H1 (cell line): ENCODE measurements at regions not wholly inside any gene's neighbourhood (a gene's known extent, or its start where the extent isn't known, plus 50 kb on each side); places are given as distances from the start of the nearest gene placed in this dataset.

Source experiments
- CTCF ChIA-PET: fragments of 300-600 bp; sonication (Branson Sonifier 250); formaldehyde crosslinking; loops from one replicate; lab custom pipeline; 2021; ENCODE audit not compliant: partially characterized antibody; lab: Charles Lee
- POLR2A ChIA-PET: fragments of 300-600 bp; sonication (Branson Sonifier 250); formaldehyde crosslinking; loops from one replicate; lab custom pipeline; 2021; ENCODE audit warnings: inconsistent platforms; ENCODE audit not compliant: partially characterized antibody; lab: Charles Lee
- DNase-seq, 2 experiments: peaks; one replicate each; pipeline versions ENCODE4 v3.0.0 to v3.0.0-alpha.2; 2010 to 2022; ENCODE audit warnings: low spot score in 2 of 2, low read depth in 1 of 2, mixed read lengths in 1 of 2
- FAIRE-seq: peaks from 2 replicates; lab custom pipeline; 2011; peaks lifted over from hg19 to GRCh38; lab: Jason Lieb, UNC
- H2AFZ ChIP-seq: 2 replicates; pipeline ENCODE4 v1.8.1; 2012; ENCODE audit warnings: low read length, inconsistent platforms
- H2AK5ac ChIP-seq: 2 replicates; pipeline ENCODE4 v1.6.1; 2013; ENCODE audit warnings: low read depth, low read length
- H2BK120ac ChIP-seq: replicated peaks from 2 replicates; pipeline ENCODE3; 2013; ENCODE audit warnings: low read depth, low read length, inconsistent platforms
- H2BK12ac ChIP-seq: 2 replicates; pipeline ENCODE4 v1.6.1; 2013; ENCODE audit warnings: low read depth, low read length
- H2BK15ac ChIP-seq: 2 replicates; pipeline ENCODE4 v1.6.1; 2013; ENCODE audit warnings: low read length
- H2BK20ac ChIP-seq: 2 replicates; pipeline ENCODE4 v1.6.1; 2013; ENCODE audit warnings: low read length
- H2BK5ac ChIP-seq: 2 replicates; pipeline ENCODE4 v1.6.1; 2013; ENCODE audit warnings: low read depth, low read length
- H3K14ac ChIP-seq: 2 replicates; pipeline ENCODE4 v1.6.1; 2013; ENCODE audit warnings: inconsistent platforms; ENCODE audit not compliant: insufficient read length
- H3K18ac ChIP-seq: 2 replicates; pipeline ENCODE4 v1.6.1; 2013; ENCODE audit warnings: low read length; ENCODE audit errors: extremely low read depth
- H3K23ac ChIP-seq: 2 replicates; pipeline ENCODE4 v1.6.1; 2013; ENCODE audit warnings: inconsistent platforms; ENCODE audit not compliant: insufficient read length
- H3K23me2 ChIP-seq: 2 replicates; pipeline ENCODE4 v1.6.1; 2013; ENCODE audit warnings: low read depth, low read length
- H3K27ac ChIP-seq: 2 replicates; pipeline ENCODE4 v1.6.1; 2011; ENCODE audit warnings: low read depth, low read length, inconsistent platforms
- H3K27me3 ChIP-seq, 4 experiments: replicated peaks in 1 of 4; 1 replicate in 1 of 4; 2 replicates in 3 of 4; pipeline versions ENCODE4 v1.6.1 to v1.8.1; 2011 to 2013; ENCODE audit warnings: low read length in 3 of 4, mild to moderate bottlenecking in 3 of 4, inconsistent platforms in 2 of 4, mixed read lengths in 2 of 4, moderate library complexity in 1 of 4; ENCODE audit not compliant: control insufficient read depth in 3 of 4, insufficient read depth in 3 of 4; ENCODE audit errors: extremely low read depth in 1 of 4
- H3K36me3 ChIP-seq, 4 experiments: 2 replicates each; pipeline versions ENCODE4 v1.6.1 to v1.8.1; 2011 to 2013; ENCODE audit warnings: mild to moderate bottlenecking in 4 of 4, low read length in 3 of 4, moderate library complexity in 2 of 4, control low read depth in 1 of 4, inconsistent platforms in 1 of 4; ENCODE audit not compliant: insufficient read depth in 4 of 4, control insufficient read depth in 2 of 4
- H3K4ac ChIP-seq: replicated peaks from 2 replicates; pipeline ENCODE3; 2013; ENCODE audit warnings: low read length, low read depth, mixed read lengths, inconsistent platforms; ENCODE audit not compliant: insufficient read length
- H3K4me1 ChIP-seq, 4 experiments: replicated peaks in 1 of 4; 1 replicate in 1 of 4; 2 replicates in 3 of 4; pipeline versions ENCODE4 v1.6.1 to v1.8.1; 2011 to 2013; ENCODE audit warnings: low read length in 3 of 4, inconsistent platforms in 2 of 4, mixed read lengths in 1 of 4; ENCODE audit not compliant: insufficient read depth in 4 of 4, control insufficient read depth in 3 of 4
- H3K4me2 ChIP-seq, 2 experiments: 2 replicates each; pipeline versions ENCODE4 v1.6.1 to v1.8.1; 2011 to 2013; ENCODE audit warnings: low read depth in 2 of 2, low read length in 2 of 2, control low read depth in 1 of 2, inconsistent platforms in 1 of 2, mild to moderate bottlenecking in 1 of 2; ENCODE audit not compliant: insufficient read depth in 1 of 2
- H3K4me3 ChIP-seq, 4 experiments: fragments of 200-600, 300-600 bp in 1 of 4; sonication (generic), shearing (Covaris generic), sonication (Bioruptor Twin) in 1 of 4; 2 replicates each; pipeline versions ENCODE4 v1.5.1 to v1.8.1; 2011 to 2016; ENCODE audit warnings: low read length in 4 of 4, low read depth in 3 of 4, control low read depth in 2 of 4, inconsistent platforms in 2 of 4, mild to moderate bottlenecking in 2 of 4, mixed read lengths in 1 of 4, moderate library complexity in 1 of 4; ENCODE audit not compliant: insufficient read depth in 2 of 4; ENCODE audit errors: extremely low read depth in 1 of 4
- H3K56ac ChIP-seq: replicated peaks from 2 replicates; pipeline ENCODE3; 2013; ENCODE audit warnings: low read depth, mild to moderate bottlenecking, mixed read lengths, low read length, inconsistent platforms; ENCODE audit not compliant: insufficient read length
- H3K79me1 ChIP-seq: 2 replicates; pipeline ENCODE4 v1.6.1; 2013; ENCODE audit warnings: low read depth, low read length, control low read depth
- H3K79me2 ChIP-seq, 2 experiments: 2 replicates each; pipeline versions ENCODE4 v1.6.1 to v1.8.1; 2012 to 2013; ENCODE audit warnings: low read length in 2 of 2, mild to moderate bottlenecking in 2 of 2, inconsistent platforms in 1 of 2; ENCODE audit not compliant: insufficient read depth in 2 of 2, control insufficient read depth in 1 of 2
- H3K9ac ChIP-seq, 4 experiments: replicated peaks in 1 of 4; 1 replicate in 1 of 4; 2 replicates in 3 of 4; pipeline versions ENCODE4 v1.6.1 to v1.8.1; 2011 to 2013; ENCODE audit warnings: low read depth in 3 of 4, low read length in 3 of 4, control low read depth in 2 of 4, mild to moderate bottlenecking in 2 of 4, moderate library complexity in 2 of 4, inconsistent platforms in 1 of 4; ENCODE audit errors: extremely low read depth in 1 of 4
- H3K9me3 ChIP-seq, 2 experiments: 2 replicates each; pipeline versions ENCODE4 v1.6.1 to v1.8.1; 2012 to 2013; ENCODE audit warnings: mild to moderate bottlenecking in 2 of 2, moderate library complexity in 2 of 2, control low read depth in 1 of 2, inconsistent platforms in 1 of 2, low read depth in 1 of 2, low read length in 1 of 2, mixed read lengths in 1 of 2; ENCODE audit not compliant: insufficient read depth in 2 of 2
- H4K20me1 ChIP-seq, 2 experiments: replicated peaks in 1 of 2; 2 replicates each; pipeline versions ENCODE3 to v1.8.1; 2011 to 2013; ENCODE audit warnings: inconsistent platforms in 2 of 2, low read length in 2 of 2, mild to moderate bottlenecking in 1 of 2; ENCODE audit not compliant: insufficient read depth in 2 of 2, control insufficient read depth in 1 of 2
- H4K5ac ChIP-seq: 2 replicates; pipeline ENCODE4 v1.6.1; 2013; ENCODE audit warnings: low read length, low read depth, mixed read lengths, inconsistent platforms; ENCODE audit not compliant: insufficient read length
- H4K8ac ChIP-seq: 2 replicates; pipeline ENCODE4 v1.8.0; 2013; ENCODE audit warnings: mild to moderate bottlenecking, moderate library complexity, low read length, inconsistent platforms; ENCODE audit not compliant: insufficient read depth; ENCODE audit errors: extremely low read depth
- H4K91ac ChIP-seq: replicated peaks from 2 replicates; pipeline ENCODE3; 2013; ENCODE audit warnings: low read length, mixed read lengths, inconsistent platforms; ENCODE audit not compliant: insufficient read length
- ASH2L ChIP-seq: fragments of 200-600, 300-600 bp; sonication (generic); IDR thresholded peaks from one replicate; pipeline ENCODE4 v1.7.1; 2017; ENCODE audit warnings: low read length
- ATF3 ChIP-seq: IDR thresholded peaks from 2 replicates; pipeline ENCODE4 v1.6.1; 2011; ENCODE audit warnings: low read depth, mild to moderate bottlenecking, low read length; ENCODE audit not compliant: insufficient read depth
- CHD2 ChIP-seq: IDR thresholded peaks from 2 replicates; pipeline ENCODE4 v1.6.1; 2012; ENCODE audit warnings: low read length, improper control_type of control experiment
- E2F6 ChIP-seq: IDR thresholded peaks from 2 replicates; pipeline ENCODE4 v1.6.1; 2012; ENCODE audit warnings: inconsistent platforms
- EZH2 ChIP-seq: fragments of 200-600 bp; sonication (generic); IDR thresholded peaks from 2 replicates; pipeline ENCODE4 v1.7.1; 2012; ENCODE audit warnings: low read depth, mild to moderate bottlenecking, moderate library complexity, low read length, inconsistent platforms; ENCODE audit not compliant: severe bottlenecking
- KDM1A ChIP-seq: fragments of 200-600, 300-600 bp; sonication (generic); IDR thresholded peaks from 2 replicates; pipeline ENCODE4 v1.7.1; 2016; ENCODE audit warnings: mild to moderate bottlenecking, low read length, borderline replicate concordance
- NANOG ChIP-seq: IDR thresholded peaks from 2 replicates; pipeline ENCODE4 v1.6.1; 2011; ENCODE audit warnings: low read length, low read depth, mild to moderate bottlenecking, inconsistent platforms; ENCODE audit not compliant: insufficient read depth, poor library complexity, severe bottlenecking
- NRF1 ChIP-seq: IDR thresholded peaks from 2 replicates; pipeline ENCODE4 v1.6.1; 2011; ENCODE audit warnings: mild to moderate bottlenecking, low read depth, low read length, improper control_type of control experiment
- RBBP5 ChIP-seq: IDR thresholded peaks from 2 replicates; pipeline ENCODE4 v1.7.1; 2012; ENCODE audit warnings: low read depth, mild to moderate bottlenecking, inconsistent platforms, low read length, moderate library complexity, borderline replicate concordance
- SAP30 ChIP-seq: fragments of 300-600 bp; sonication (generic); IDR thresholded peaks from 2 replicates; pipeline ENCODE4 v1.7.1; 2012; ENCODE audit warnings: low read length, moderate library complexity, mild to moderate bottlenecking, inconsistent platforms; ENCODE audit not compliant: insufficient read depth, insufficient replicate concordance
- SIRT6 ChIP-seq: IDR thresholded peaks from one replicate; pipeline ENCODE4 v1.7.1; 2012; ENCODE audit warnings: low read length, inconsistent platforms
- TBP ChIP-seq: IDR thresholded peaks from 2 replicates; pipeline ENCODE4 v1.6.1; 2011; ENCODE audit warnings: low read depth, low read length, improper control_type of control experiment
- TCF12 ChIP-seq: IDR thresholded peaks from 2 replicates; pipeline ENCODE4 v1.6.1; 2011; ENCODE audit warnings: low read depth, mild to moderate bottlenecking, low read length
- TEAD4 ChIP-seq: IDR thresholded peaks from 2 replicates; pipeline ENCODE4 v1.6.1; 2012; ENCODE audit warnings: low read depth, low read length, inconsistent platforms, mixed read lengths

DNA sequence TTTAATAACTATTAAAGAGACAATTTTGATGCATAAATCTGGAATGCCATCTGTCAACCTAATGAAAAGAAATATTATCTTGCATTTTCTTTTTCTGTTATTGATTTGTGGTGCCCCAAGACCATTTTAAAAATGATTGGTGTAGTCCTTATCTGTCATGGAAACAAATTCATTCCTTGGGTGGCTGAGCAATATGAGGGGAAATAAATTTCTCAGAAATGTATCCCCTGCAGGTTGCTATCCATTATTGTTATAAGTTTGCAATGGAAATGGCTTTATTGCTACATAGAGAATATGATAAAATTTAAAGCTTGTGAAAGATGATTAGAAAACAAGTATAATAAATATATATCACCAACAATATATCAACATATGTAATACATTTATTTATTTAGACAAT, 607.0 kb downstream of the DNAJB9 start:
- CTCF ChIA-PET: interaction anchor here (1.1 kb wide), 1 partner anchor 19 kb away, joined by 3 read pairs; no protein-coding TSS in a partner anchor
- Histone ChIP-seq H2BK12ac (no peak overlapping the region), H3K56ac (no peak overlapping the region), H2AK5ac (no peak overlapping the region), H3K4me2 (no peak overlapping the region), H3K4me1 (no peaks in the 10 kb centered on the region), H3K4ac (no peak overlapping the region), H2AFZ (no peak overlapping the region), H2BK120ac (no peak overlapping the region), H4K5ac (no peak overlapping the region), H3K27me3 (no peaks in the 10 kb centered on the region), H3K36me3 (no peaks in the 10 kb centered on the region), H3K27ac (no peak overlapping the region), H3K23ac (no peak overlapping the region), H3K4me3 (no peak overlapping the region), H3K79me2 (no peaks in the 10 kb centered on the region), H4K91ac (no peak overlapping the region), H2BK20ac (no peak overlapping the region), H4K8ac (no peak overlapping the region), H4K20me1 (no peaks in the 10 kb centered on the region), H2BK15ac (no peak overlapping the region), H3K18ac (no peak overlapping the region), H3K23me2 (no peaks in the 10 kb centered on the region), H3K79me1 (no peaks in the 10 kb centered on the region), H3K9me3 (no peaks in the 10 kb centered on the region), H2BK5ac (no peak overlapping the region), H3K9ac (no peak overlapping the region), H3K14ac (no peak overlapping the region)
- POLR2A ChIA-PET: no interaction called here
- TF ChIP-seq RBBP5 (no peak), SIRT6 (no peak), SAP30 (no peak), CHD2 (no peak), ASH2L (no peak), NANOG (no peak), EZH2 (no peak), TEAD4 (no peak), ATF3 (no peak), E2F6 (no peak), TBP (no peak), KDM1A (no peak), TCF12 (no peak), NRF1 (no peak)
- DNase-seq: no peak
- no peak for FAIRE-seq
